SK-N-SH (cell line): ENCODE measurements at regions not wholly inside any gene's neighbourhood (a gene's known extent, or its start where the extent isn't known, plus 50 kb on each side); places are given as distances from the start of the nearest gene placed in this dataset.

Experiments
- CTCF ChIA-PET: fragments of 300-600, 350-600 bp; formaldehyde crosslinking; extraction: SDS; loops from one replicate; lab custom pipeline; 2021; lab: Yijun Ruan, JAX
- POLR2A ChIA-PET: fragments of 350-600 bp; sonication (Branson Sonifier 250); formaldehyde crosslinking; extraction: SDS; loops from one replicate; lab custom pipeline; 2020; ENCODE audit warnings: antibody characterized with exemption, inconsistent platforms; lab: Yijun Ruan, JAX
- DNase-seq: peaks from one replicate; pipeline ENCODE4 v3.0.0; 2012
- H2AFZ ChIP-seq: fragments of 200-600 bp; sonication (generic); 2 replicates; pipeline ENCODE4 v1.8.1; 2016; ENCODE audit warnings: antibody characterized with exemption, mild to moderate bottlenecking, low read depth
- H3F3A ChIP-seq: fragments of 200-600 bp; sonication (generic); replicated peaks from 2 replicates; pipeline ENCODE3; 2016; ENCODE audit warnings: antibody characterized with exemption, mild to moderate bottlenecking; ENCODE audit not compliant: insufficient read depth
- H3K27ac ChIP-seq, 2 experiments: fragments of 200-500 bp in 1 of 2; fragments of 200-600 bp in 1 of 2; sonication (Bioruptor generic) in 1 of 2; sonication (generic), shearing (Covaris generic) in 1 of 2; 2 replicates each; pipeline versions ENCODE4 v1.5.1 to v1.6.1; 2014 to 2016; ENCODE audit warnings: low read depth in 2 of 2, inconsistent platforms in 1 of 2, low read length in 1 of 2, mild to moderate bottlenecking in 1 of 2, mixed read lengths in 1 of 2
- H3K27me3 ChIP-seq: fragments of 200-600 bp; sonication (generic), shearing (Covaris generic); 2 replicates; pipeline ENCODE4 v1.6.1; 2016; ENCODE audit warnings: mixed run types; ENCODE audit not compliant: insufficient read depth
- H3K36me3 ChIP-seq, 2 experiments: fragments of 200-500 bp in 1 of 2; fragments of 200-600 bp in 1 of 2; sonication (Bioruptor generic) in 1 of 2; sonication (generic) in 1 of 2; replicated peaks in 1 of 2; 2 replicates each; pipeline versions ENCODE3 to v1.5.1; 2014 to 2016; ENCODE audit warnings: low read length in 1 of 2, mild to moderate bottlenecking in 1 of 2; ENCODE audit not compliant: insufficient read depth in 2 of 2, control insufficient read depth in 1 of 2
- H3K4me1 ChIP-seq, 2 experiments: fragments of 200-500 bp in 1 of 2; fragments of 200-600 bp in 1 of 2; sonication (Bioruptor generic) in 1 of 2; sonication (generic), shearing (Covaris generic) in 1 of 2; 2 replicates each; pipeline versions ENCODE4 v1.5.1 to v1.6.1; 2014 to 2016; ENCODE audit warnings: low read depth in 1 of 2, low read length in 1 of 2, mixed run types in 1 of 2; ENCODE audit not compliant: insufficient read depth in 2 of 2, control insufficient read depth in 1 of 2
- H3K4me2 ChIP-seq: fragments of 200-600 bp; sonication (generic), shearing (Covaris generic); 2 replicates; pipeline ENCODE4 v1.6.1; 2017; ENCODE audit warnings: mixed run types
- H3K4me3 ChIP-seq, 2 experiments: fragments of 200-500 bp in 1 of 2; fragments of 200-600 bp in 1 of 2; sonication (Bioruptor generic) in 1 of 2; sonication (generic), shearing (Covaris generic) in 1 of 2; 2 replicates each; pipeline versions ENCODE4 v1.5.1 to v1.8.1; 2014 to 2016; ENCODE audit warnings: low read depth in 2 of 2, inconsistent platforms in 1 of 2, low read length in 1 of 2, mild to moderate bottlenecking in 1 of 2, mixed read lengths in 1 of 2, moderate library complexity in 1 of 2
- H3K79me2 ChIP-seq: fragments of 200-600 bp; sonication (generic); 2 replicates; pipeline ENCODE4 v1.8.1; 2017; ENCODE audit warnings: mild to moderate bottlenecking; ENCODE audit not compliant: insufficient read depth
- H3K9ac ChIP-seq: fragments of 200-600 bp; sonication (generic); 2 replicates; pipeline ENCODE4 v1.6.1; 2017; ENCODE audit warnings: mixed run types
- H3K9me2 ChIP-seq: fragments of 200-600 bp; sonication (generic); 2 replicates; pipeline ENCODE4 v1.6.1; 2017; ENCODE audit warnings: mixed run types
- H3K9me3 ChIP-seq: fragments of 200-600 bp; sonication (generic); 2 replicates; pipeline ENCODE4 v1.6.1; 2017; ENCODE audit warnings: mixed run types, mild to moderate bottlenecking, moderate library complexity
- H4K20me1 ChIP-seq: fragments of 200-600 bp; sonication (generic); 2 replicates; pipeline ENCODE4 v1.6.1; 2017; ENCODE audit warnings: mild to moderate bottlenecking, mixed run types; ENCODE audit not compliant: insufficient read depth
- CTCF ChIP-seq: fragments of 200-600 bp; sonication (generic); IDR thresholded peaks from 2 replicates; pipeline ENCODE4 v1.6.1; 2017; ENCODE audit warnings: antibody characterized with exemption, mild to moderate bottlenecking, moderate library complexity
- ELF1 ChIP-seq: IDR thresholded peaks from 2 replicates; pipeline ENCODE4 v1.4.0; 2012
- EZH2phosphoT487 ChIP-seq: fragments of 200-600 bp; sonication (generic); IDR thresholded peaks from 2 replicates; pipeline ENCODE4 v1.6.1; 2017; ENCODE audit warnings: low read depth, mixed run types, mild to moderate bottlenecking, antibody characterized with exemption, moderate library complexity, borderline replicate concordance
- FOSL2 ChIP-seq: IDR thresholded peaks from 2 replicates; pipeline ENCODE4 v1.4.0; 2012; ENCODE audit warnings: low read depth, mild to moderate bottlenecking, moderate library complexity, borderline replicate concordance
- FOXJ3 ChIP-seq: sonication (generic); formaldehyde crosslinking; IDR thresholded peaks from 2 replicates; pipeline ENCODE4 v1.5.1; 2020; ENCODE audit warnings: mild to moderate bottlenecking, missing genetic modification reagents
- FOXM1 ChIP-seq: IDR thresholded peaks from 2 replicates; pipeline ENCODE4 v1.4.0; 2012; ENCODE audit warnings: low read depth, mild to moderate bottlenecking
- GABPA ChIP-seq: IDR thresholded peaks from 2 replicates; pipeline ENCODE4 v1.4.0; 2012; ENCODE audit warnings: low read depth, mild to moderate bottlenecking
- GATA2 ChIP-seq: sonication (generic); formaldehyde crosslinking; IDR thresholded peaks from 2 replicates; pipeline ENCODE4 v1.5.0; 2020; ENCODE audit warnings: mild to moderate bottlenecking, missing genetic modification reagents
- MEF2A ChIP-seq: IDR thresholded peaks from 2 replicates; pipeline ENCODE4 v1.4.0; 2012; ENCODE audit warnings: low read depth, borderline replicate concordance
- MXI1 ChIP-seq: IDR thresholded peaks from 2 replicates; pipeline ENCODE4 v1.6.1; 2012; ENCODE audit warnings: mild to moderate bottlenecking, low read depth, low read length, improper control_type of control experiment
- RFX5 ChIP-seq: IDR thresholded peaks from 2 replicates; pipeline ENCODE4 v1.6.1; 2012; ENCODE audit warnings: mild to moderate bottlenecking, improper control_type of control experiment, low read length
- RXRA ChIP-seq: IDR thresholded peaks from 2 replicates; pipeline ENCODE4 v1.4.0; 2012; ENCODE audit warnings: low read depth, mild to moderate bottlenecking, borderline replicate concordance
- SIN3A ChIP-seq: IDR thresholded peaks from 2 replicates; pipeline ENCODE4 v1.6.1; 2012; ENCODE audit warnings: low read depth, mild to moderate bottlenecking, low read length, moderate library complexity, borderline replicate concordance
- TEAD4 ChIP-seq: IDR thresholded peaks from 2 replicates; pipeline ENCODE4 v1.4.0; 2012; ENCODE audit warnings: mild to moderate bottlenecking, borderline replicate concordance; ENCODE audit not compliant: insufficient read depth
- WGBS: methylation state at CpG from one replicate; pipeline ENCODE4 v1.1.6; 2017; ENCODE audit warnings: low lambda C conversion rate; 5-methylcytosine and 5-hydroxymethylcytosine counted together
- TF ChIP-seq, protein P1 (sequence below): fragments of 150-350 bp; IDR thresholded peaks from 2 replicates; pipeline ENCODE4 v1.6.1; 2017; ENCODE audit warnings: antibody characterized with exemption, low read length, low read depth, borderline replicate concordance
- TF ChIP-seq, protein P2 (sequence below): fragments of 150-350 bp; IDR thresholded peaks from 2 replicates; pipeline ENCODE4 v1.6.1; 2016; ENCODE audit warnings: mild to moderate bottlenecking, low read depth, low read length

DNA sequence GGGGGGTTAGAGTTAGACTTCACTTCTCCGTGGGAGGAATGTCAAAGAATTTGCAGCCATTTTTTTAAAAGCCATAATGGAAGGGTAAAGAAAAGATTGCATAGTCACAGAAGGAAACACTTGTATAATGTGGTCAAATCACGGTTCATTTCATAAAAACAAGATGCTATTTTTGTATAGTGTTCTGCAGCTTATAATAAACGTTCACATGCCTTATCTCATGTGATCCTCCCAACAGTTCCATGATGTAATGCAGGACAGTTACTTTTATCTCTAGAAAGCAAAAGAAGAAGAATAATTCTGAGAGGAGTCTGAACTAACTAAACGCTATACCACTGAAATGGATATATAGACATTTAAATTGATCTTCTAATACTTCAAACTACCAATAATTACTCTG lies 71.3 kb upstream of the CAMK2D start:
- ChIA-PET CTCF (no interaction called here), POLR2A (no interaction called here)
- WGBS: 71% methylated on average over 4 of the region's 4 CpGs
- Histone ChIP-seq H3K4me2 (no peak overlapping the region), H3K27me3 (no peaks in the 10 kb centered on the region), H3K27ac (no peak overlapping the region), H4K20me1 (no peaks in the 10 kb centered on the region), H3K9me3 (no peaks in the 10 kb centered on the region), H3K36me3 (no peaks in the 10 kb centered on the region), H3K9me2 (no peaks in the 10 kb centered on the region), H3K4me3 (no peak overlapping the region), H3K4me1 (peaks cover 2 to 26% of the 10 kb centered on the region in 2 experiments; a peak in 2 of 4 replicates), H3K79me2 (no peaks in the 10 kb centered on the region), H2AFZ (no peak overlapping the region), H3K9ac (no peak overlapping the region), H3F3A (peaks cover 15% of the 10 kb centered on the region)
- DNase-seq: no peak
- no peak for TF ChIP-seq RFX5
- no peak for TF ChIP-seq MEF2A
- no peak for TF ChIP-seq FOSL2
- TF ChIP-seq, protein P1, sequence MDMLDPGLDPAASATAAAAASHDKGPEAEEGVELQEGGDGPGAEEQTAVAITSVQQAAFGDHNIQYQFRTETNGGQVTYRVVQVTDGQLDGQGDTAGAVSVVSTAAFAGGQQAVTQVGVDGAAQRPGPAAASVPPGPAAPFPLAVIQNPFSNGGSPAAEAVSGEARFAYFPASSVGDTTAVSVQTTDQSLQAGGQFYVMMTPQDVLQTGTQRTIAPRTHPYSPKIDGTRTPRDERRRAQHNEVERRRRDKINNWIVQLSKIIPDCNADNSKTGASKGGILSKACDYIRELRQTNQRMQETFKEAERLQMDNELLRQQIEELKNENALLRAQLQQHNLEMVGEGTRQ: no peak
- TF ChIP-seq RXRA: no peak

DNA sequence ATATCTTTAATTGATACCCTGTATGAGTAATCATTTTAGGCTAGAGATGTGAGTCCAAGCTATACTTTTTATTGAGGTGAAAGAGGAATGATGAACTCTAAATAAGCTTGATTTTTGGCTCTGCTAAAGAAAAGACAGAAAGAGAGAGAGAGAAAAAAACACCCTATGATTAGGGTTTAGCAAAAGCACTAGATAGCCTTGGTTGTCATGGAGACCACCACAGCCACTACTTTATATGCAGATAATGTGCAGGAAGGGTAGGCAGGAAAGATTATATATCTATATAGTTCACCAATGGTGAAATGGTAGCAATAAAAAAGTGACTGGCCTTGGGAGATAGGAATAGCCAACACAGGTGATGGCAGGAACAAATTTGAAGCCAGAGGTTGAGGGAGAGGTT lies 69.9 kb upstream of the CAMK2D start:
- H2AFZ ChIP-seq: no peak overlapping the region
- H3K4me2 ChIP-seq: no peak overlapping the region
- no peak overlapping the region for H3K4me3 ChIP-seq
- no peak overlapping the region for H3K9ac ChIP-seq
- CTCF ChIA-PET: no interaction called here
- H3K79me2 ChIP-seq: no peaks in the 10 kb centered on the region
- DNase-seq: no peak
- H3K4me1 ChIP-seq: peaks cover 2 to 18% of the 10 kb centered on the region in 2 experiments; a peak in 2 of 4 replicates
- POLR2A ChIA-PET: no interaction called here
- H3K9me3 ChIP-seq: no peaks in the 10 kb centered on the region
- H3K27me3 ChIP-seq: no peaks in the 10 kb centered on the region
- H3K27ac ChIP-seq: no peak overlapping the region
- H3K36me3 ChIP-seq: no peaks in the 10 kb centered on the region
- H3F3A ChIP-seq: peaks cover 15% of the 10 kb centered on the region
- H3K9me2 ChIP-seq: no peaks in the 10 kb centered on the region
- H4K20me1 ChIP-seq: no peaks in the 10 kb centered on the region
- TF ChIP-seq EZH2phosphoT487 (no peak), CTCF (no peak)
- TF ChIP-seq, all 33 proteins: peak for 0

DNA sequence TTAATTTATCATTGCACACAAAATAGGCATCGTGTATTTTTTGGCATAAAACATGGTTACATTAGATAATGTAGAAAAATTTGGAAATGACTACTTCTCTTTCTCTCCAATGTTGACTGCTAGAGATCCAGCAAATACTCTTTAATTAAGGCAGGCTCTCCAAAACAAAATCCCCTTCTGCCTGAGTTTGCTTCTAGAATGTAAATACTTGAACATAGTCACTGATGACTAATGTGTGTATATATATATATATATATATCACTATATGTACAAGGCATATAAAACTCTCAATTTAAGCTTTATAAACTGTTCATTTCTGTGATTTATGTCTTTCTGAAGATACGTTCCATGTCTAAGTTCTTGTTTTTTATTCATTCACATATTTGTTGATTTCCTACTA lies 67.2 kb upstream of the CAMK2D start:
- no peaks in the 10 kb centered on the region for H3K4me1 ChIP-seq
- H3K9me3 ChIP-seq: no peaks in the 10 kb centered on the region
- DNase-seq: no peak
- POLR2A ChIA-PET: no interaction called here
- H3K36me3 ChIP-seq: no peaks in the 10 kb centered on the region
- 66% methylated on average over 2 of the region's 2 CpGs for WGBS
- no peak overlapping the region for H3K9ac ChIP-seq
- TF ChIP-seq MEF2A (no peak), ELF1 (no peak), FOXM1 (no peak), SIN3A (no peak), TEAD4 (no peak), RXRA (no peak), MXI1 (no peak), EZH2phosphoT487 (no peak), GATA2 (no peak), FOXJ3 (CRISPR knock-in tag) (no peak), GABPA (no peak)
- TF ChIP-seq, protein P2, sequence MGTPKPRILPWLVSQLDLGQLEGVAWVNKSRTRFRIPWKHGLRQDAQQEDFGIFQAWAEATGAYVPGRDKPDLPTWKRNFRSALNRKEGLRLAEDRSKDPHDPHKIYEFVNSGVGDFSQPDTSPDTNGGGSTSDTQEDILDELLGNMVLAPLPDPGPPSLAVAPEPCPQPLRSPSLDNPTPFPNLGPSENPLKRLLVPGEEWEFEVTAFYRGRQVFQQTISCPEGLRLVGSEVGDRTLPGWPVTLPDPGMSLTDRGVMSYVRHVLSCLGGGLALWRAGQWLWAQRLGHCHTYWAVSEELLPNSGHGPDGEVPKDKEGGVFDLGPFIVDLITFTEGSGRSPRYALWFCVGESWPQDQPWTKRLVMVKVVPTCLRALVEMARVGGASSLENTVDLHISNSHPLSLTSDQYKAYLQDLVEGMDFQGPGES: no peak
- TF ChIP-seq, protein P1: no peak
- TF ChIP-seq, all 33 proteins: peak for 0
- Histone ChIP-seq H4K20me1 (no peaks in the 10 kb centered on the region), H3K4me2 (no peak overlapping the region), H3K79me2 (no peaks in the 10 kb centered on the region), H2AFZ (no peak overlapping the region), H3K27me3 (no peaks in the 10 kb centered on the region), H3K9me2 (no peaks in the 10 kb centered on the region), H3K4me3 (no peak overlapping the region), H3K27ac (no peak overlapping the region), H3F3A (no peaks in the 10 kb centered on the region)
- CTCF ChIA-PET: interaction anchor here (1.0 kb wide), 2 partner anchors 116 to 122 kb away, joined by 3 read pairs; no protein-coding TSS in a partner anchor
